Astrocyte (in vitro differentiated cells and primary cell): ENCODE measurements at regions not wholly inside any gene's neighbourhood (a gene's known extent, or its start where the extent isn't known, plus 50 kb on each side); places are given as distances from the start of the nearest gene placed in this dataset.

Experiments used
- DNase-seq: peaks from one replicate; pipeline ENCODE4 v3.0.0-alpha.2; 2010; ENCODE audit warnings: low read depth
- FAIRE-seq: peaks from 2 replicates; lab custom pipeline; 2011; peaks lifted over from hg19 to GRCh38; lab: Jason Lieb, UNC
- H2AFZ ChIP-seq: 2 replicates; pipeline ENCODE4 v1.6.0; 2012; ENCODE audit warnings: low read depth, low read length, inconsistent platforms
- H3K27ac ChIP-seq: 2 replicates; pipeline ENCODE4 v1.5.1; 2011; ENCODE audit warnings: low read depth, low read length, inconsistent platforms
- H3K27me3 ChIP-seq: 2 replicates; pipeline ENCODE4 v1.6.0; 2011; ENCODE audit warnings: low read length, inconsistent platforms; ENCODE audit not compliant: insufficient read depth
- H3K36me3 ChIP-seq: 2 replicates; pipeline ENCODE4 v1.5.1; 2011; ENCODE audit warnings: low read length, inconsistent platforms; ENCODE audit not compliant: insufficient read depth
- H3K4me1 ChIP-seq: 2 replicates; pipeline ENCODE4 v1.5.1; 2011; ENCODE audit warnings: low read length, inconsistent platforms; ENCODE audit not compliant: insufficient read depth
- H3K4me2 ChIP-seq: 2 replicates; pipeline ENCODE4 v1.6.0; 2012; ENCODE audit warnings: low read length, inconsistent platforms
- H3K4me3 ChIP-seq: 2 replicates; pipeline ENCODE4 v1.5.1; 2011; ENCODE audit warnings: low read depth, mild to moderate bottlenecking, low read length, inconsistent platforms; ENCODE audit not compliant: insufficient read depth
- H3K79me2 ChIP-seq: 2 replicates; pipeline ENCODE4 v1.6.0; 2012; ENCODE audit warnings: mild to moderate bottlenecking, low read length, inconsistent platforms; ENCODE audit not compliant: insufficient read depth
- H3K9ac ChIP-seq: 2 replicates; pipeline ENCODE4 v1.6.0; 2012; ENCODE audit warnings: mild to moderate bottlenecking, low read length, inconsistent platforms
- H3K9me3 ChIP-seq: 2 replicates; pipeline ENCODE4 v1.5.1; 2012; ENCODE audit warnings: low read depth, mild to moderate bottlenecking, low read length, inconsistent platforms; ENCODE audit not compliant: insufficient read depth
- H4K20me1 ChIP-seq: 2 replicates; pipeline ENCODE4 v1.6.0; 2012; ENCODE audit warnings: low read length, inconsistent platforms; ENCODE audit not compliant: insufficient read depth
- H3K27ac Mint-ChIP-seq: one replicate; pipeline ENCODE4 v1.8.0; 2021; ENCODE audit warnings: mild to moderate bottlenecking, mixed read lengths; ENCODE audit not compliant: unreplicated experiment
- H3K27me3 Mint-ChIP-seq: one replicate; pipeline ENCODE4 v1.8.0; 2021; ENCODE audit warnings: low read depth, mixed read lengths; ENCODE audit not compliant: unreplicated experiment
- H3K36me3 Mint-ChIP-seq: one replicate; pipeline ENCODE4 v1.8.0; 2021; ENCODE audit warnings: low read depth, mixed read lengths; ENCODE audit not compliant: unreplicated experiment
- H3K4me1 Mint-ChIP-seq: one replicate; pipeline ENCODE4 v1.8.0; 2021; ENCODE audit warnings: low read depth, mixed read lengths; ENCODE audit not compliant: unreplicated experiment
- H3K4me3 Mint-ChIP-seq: one replicate; pipeline ENCODE4 v1.8.0; 2021; ENCODE audit warnings: mild to moderate bottlenecking, moderate library complexity, mixed read lengths; ENCODE audit not compliant: unreplicated experiment
- H3K9me3 Mint-ChIP-seq: one replicate; pipeline ENCODE4 v1.8.0; 2021; ENCODE audit warnings: mild to moderate bottlenecking, mixed read lengths; ENCODE audit not compliant: unreplicated experiment
- EZH2 ChIP-seq: IDR thresholded peaks from 2 replicates; pipeline ENCODE4 v1.6.1; 2012; ENCODE audit warnings: mild to moderate bottlenecking, low read length, inconsistent platforms; ENCODE audit not compliant: insufficient read depth
- TF ChIP-seq, protein P1 (sequence below): IDR thresholded peaks from 2 replicates; pipeline ENCODE4 v1.5.1; 2011; ENCODE audit warnings: low read depth, mild to moderate bottlenecking, inconsistent platforms, low read length, moderate library complexity; ENCODE audit not compliant: insufficient read depth

DNA sequence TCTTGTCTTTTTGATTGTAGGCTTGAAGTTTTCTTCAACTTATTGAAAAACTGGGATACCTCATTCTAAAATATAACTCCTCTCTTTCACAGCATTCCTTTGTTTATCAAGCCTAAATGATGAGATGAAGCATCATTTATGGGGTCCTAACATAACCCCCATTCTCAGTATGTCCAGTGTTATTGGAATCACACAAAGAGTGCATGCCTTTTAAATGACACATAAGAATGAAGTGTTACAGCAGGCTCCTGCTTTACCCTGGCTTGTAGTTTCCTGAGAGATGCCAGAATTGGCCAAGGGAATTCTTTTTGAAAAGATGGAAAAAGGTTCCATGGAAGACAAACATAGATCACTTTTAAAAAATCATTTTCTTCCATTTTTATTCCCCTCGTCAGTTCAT lies 502.4 kb downstream of the BCKDHB start:
- Mint-ChIP-seq H3K27me3 (no peaks in the 10 kb centered on the region), H3K4me3 (no peak overlapping the region), H3K27ac (peak overlapping the region; percentile 98), H3K4me1 (peaks cover 39% of the 10 kb centered on the region), H3K36me3 (no peaks in the 10 kb centered on the region), H3K9me3 (peaks cover 5% of the 10 kb centered on the region)
- DNase-seq (peak; percentile 59), FAIRE-seq (no peak)
- no peak for TF ChIP-seq EZH2
- TF ChIP-seq, protein P1, sequence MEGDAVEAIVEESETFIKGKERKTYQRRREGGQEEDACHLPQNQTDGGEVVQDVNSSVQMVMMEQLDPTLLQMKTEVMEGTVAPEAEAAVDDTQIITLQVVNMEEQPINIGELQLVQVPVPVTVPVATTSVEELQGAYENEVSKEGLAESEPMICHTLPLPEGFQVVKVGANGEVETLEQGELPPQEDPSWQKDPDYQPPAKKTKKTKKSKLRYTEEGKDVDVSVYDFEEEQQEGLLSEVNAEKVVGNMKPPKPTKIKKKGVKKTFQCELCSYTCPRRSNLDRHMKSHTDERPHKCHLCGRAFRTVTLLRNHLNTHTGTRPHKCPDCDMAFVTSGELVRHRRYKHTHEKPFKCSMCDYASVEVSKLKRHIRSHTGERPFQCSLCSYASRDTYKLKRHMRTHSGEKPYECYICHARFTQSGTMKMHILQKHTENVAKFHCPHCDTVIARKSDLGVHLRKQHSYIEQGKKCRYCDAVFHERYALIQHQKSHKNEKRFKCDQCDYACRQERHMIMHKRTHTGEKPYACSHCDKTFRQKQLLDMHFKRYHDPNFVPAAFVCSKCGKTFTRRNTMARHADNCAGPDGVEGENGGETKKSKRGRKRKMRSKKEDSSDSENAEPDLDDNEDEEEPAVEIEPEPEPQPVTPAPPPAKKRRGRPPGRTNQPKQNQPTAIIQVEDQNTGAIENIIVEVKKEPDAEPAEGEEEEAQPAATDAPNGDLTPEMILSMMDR, result no peak
- H3K4me3 ChIP-seq, result no peak overlapping the region
- no peaks in the 10 kb centered on the region for H3K36me3 ChIP-seq
- H3K9ac ChIP-seq, result peak overlapping the region; percentile 65
- no peaks in the 10 kb centered on the region for H3K79me2 ChIP-seq
- no peaks in the 10 kb centered on the region for H3K27me3 ChIP-seq
- no peaks in the 10 kb centered on the region for H4K20me1 ChIP-seq
- H2AFZ ChIP-seq, result no peak overlapping the region
- H3K4me2 ChIP-seq, result peak overlapping the region; percentile 53
- peaks cover 14% of the 10 kb centered on the region for H3K4me1 ChIP-seq
- no peaks in the 10 kb centered on the region for H3K9me3 ChIP-seq
- H3K27ac ChIP-seq, result peak overlapping the region; percentile 92

DNA sequence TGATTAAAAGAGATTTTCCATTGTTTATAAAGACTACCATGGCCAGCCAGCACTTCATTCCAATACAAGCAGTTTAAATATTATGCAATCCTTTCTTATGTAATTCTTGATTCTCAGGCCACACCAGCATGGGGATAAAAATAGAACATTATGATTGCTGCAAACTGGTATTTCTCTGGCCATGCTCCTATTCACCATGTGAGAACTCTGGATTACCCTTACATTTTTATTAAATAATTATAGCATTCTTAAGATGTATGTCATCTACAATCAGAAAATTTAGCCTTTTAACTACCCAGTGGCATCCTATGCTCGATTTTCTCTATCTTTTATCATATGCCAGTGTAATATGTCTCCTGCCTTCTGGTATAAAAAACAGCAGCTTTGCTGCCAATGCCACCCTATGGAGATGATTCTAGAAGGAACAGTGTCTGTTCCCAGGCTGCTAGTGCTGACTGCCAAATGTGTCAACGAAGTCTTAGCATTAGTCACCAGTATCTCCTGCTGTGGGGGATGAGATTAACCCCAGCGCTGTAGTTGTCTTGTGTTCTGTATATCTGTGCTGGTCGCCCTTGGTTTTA lies 501.4 kb downstream of the BCKDHB start:
- Histone ChIP-seq H3K4me3 (no peak overlapping the region), H2AFZ (no peak overlapping the region), H3K9ac (peak overlapping the region; percentile 65), H3K4me1 (peaks cover 14% of the 10 kb centered on the region), H3K79me2 (no peaks in the 10 kb centered on the region), H3K27me3 (no peaks in the 10 kb centered on the region), H3K36me3 (no peaks in the 10 kb centered on the region), H3K9me3 (no peaks in the 10 kb centered on the region), H4K20me1 (no peaks in the 10 kb centered on the region), H3K4me2 (peak overlapping the region; percentile 53), H3K27ac (peak overlapping the region; percentile 92)
- Mint-ChIP-seq H3K36me3 (no peaks in the 10 kb centered on the region), H3K4me1 (peaks cover 39% of the 10 kb centered on the region), H3K9me3 (no peaks in the 10 kb centered on the region), H3K27ac (peak overlapping the region; percentile 98), H3K4me3 (peak overlapping the region; percentile 16), H3K27me3 (no peaks in the 10 kb centered on the region)
- DNase-seq (peak; percentile 95), FAIRE-seq (peak; percentile 95)
- no peak for TF ChIP-seq EZH2
- TF ChIP-seq, protein P1, result no peak
